Peyer's patch (tissue), 4 donors: ENCODE measurements at regions not wholly inside any gene's neighbourhood (a gene's known extent, or its start where the extent isn't known, plus 50 kb on each side); places are given as distances from the start of the nearest gene placed in this dataset.

ENCODE experiments used
- POLR2A ChIP-seq, 2 donors: fragments of 450-650 bp; IDR thresholded peaks; one replicate each; pipeline ENCODE4 v1.5.1; 2017; ENCODE audit warnings: antibody characterized with exemption in 2 of 2, mild to moderate bottlenecking in 2 of 2, moderate library complexity in 2 of 2
- TF ChIP-seq, protein P1 (sequence below), 6 experiments: fragments of 450-650 bp in 4 of 6; fragments of 200-600 bp in 2 of 6; sonication (generic) in 1 of 6; IDR thresholded peaks; one replicate each; pipeline ENCODE4 v1.5.1; 2017 to 2019; ENCODE audit warnings: antibody characterized with exemption in 6 of 6, mild to moderate bottlenecking in 3 of 6, moderate library complexity in 1 of 6

DNA sequence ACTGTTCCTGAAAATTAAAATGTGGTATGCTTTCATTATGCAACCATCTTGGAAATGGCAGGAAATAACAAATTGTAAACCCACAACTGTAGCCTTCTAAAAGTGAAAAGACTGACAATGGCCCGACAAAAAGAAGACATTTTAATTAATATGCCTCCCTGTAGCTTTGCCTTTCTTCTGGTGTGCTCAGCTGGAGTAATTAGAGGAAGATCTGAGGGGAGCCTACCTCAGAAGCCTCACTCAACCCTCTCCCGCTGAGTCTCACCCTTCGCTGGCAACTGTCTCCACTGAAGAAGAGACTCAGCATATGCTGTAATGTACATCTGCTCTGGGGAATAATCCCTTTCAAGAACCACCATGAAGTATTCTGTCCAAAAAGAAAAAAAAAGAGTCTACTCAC, 104.7 kb upstream of the SETMAR start:
- TF ChIP-seq, protein P1, sequence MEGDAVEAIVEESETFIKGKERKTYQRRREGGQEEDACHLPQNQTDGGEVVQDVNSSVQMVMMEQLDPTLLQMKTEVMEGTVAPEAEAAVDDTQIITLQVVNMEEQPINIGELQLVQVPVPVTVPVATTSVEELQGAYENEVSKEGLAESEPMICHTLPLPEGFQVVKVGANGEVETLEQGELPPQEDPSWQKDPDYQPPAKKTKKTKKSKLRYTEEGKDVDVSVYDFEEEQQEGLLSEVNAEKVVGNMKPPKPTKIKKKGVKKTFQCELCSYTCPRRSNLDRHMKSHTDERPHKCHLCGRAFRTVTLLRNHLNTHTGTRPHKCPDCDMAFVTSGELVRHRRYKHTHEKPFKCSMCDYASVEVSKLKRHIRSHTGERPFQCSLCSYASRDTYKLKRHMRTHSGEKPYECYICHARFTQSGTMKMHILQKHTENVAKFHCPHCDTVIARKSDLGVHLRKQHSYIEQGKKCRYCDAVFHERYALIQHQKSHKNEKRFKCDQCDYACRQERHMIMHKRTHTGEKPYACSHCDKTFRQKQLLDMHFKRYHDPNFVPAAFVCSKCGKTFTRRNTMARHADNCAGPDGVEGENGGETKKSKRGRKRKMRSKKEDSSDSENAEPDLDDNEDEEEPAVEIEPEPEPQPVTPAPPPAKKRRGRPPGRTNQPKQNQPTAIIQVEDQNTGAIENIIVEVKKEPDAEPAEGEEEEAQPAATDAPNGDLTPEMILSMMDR (IDR thresholded peaks at IDR 0.05) = no peak
- no peak for TF ChIP-seq POLR2A (IDR thresholded peaks at IDR 0.05)
